ENCODE measurements at regions not wholly inside any gene's neighbourhood (a gene's known extent, or its start where the extent isn't known, plus 50 kb on each side); places are given as distances from the start of the nearest gene placed in this dataset.

GRCh38 chr3:102301155-102301880 is 133.5 kb upstream of the ZPLD1 start:
- no peak for ATAC-seq (ENCODE audit: low read depth)
- no peak overlapping the region for H2AFZ ChIP-seq (ENCODE audit: insufficient read depth, low read depth, low read length, poor library complexity, severe bottlenecking)

DNA sequence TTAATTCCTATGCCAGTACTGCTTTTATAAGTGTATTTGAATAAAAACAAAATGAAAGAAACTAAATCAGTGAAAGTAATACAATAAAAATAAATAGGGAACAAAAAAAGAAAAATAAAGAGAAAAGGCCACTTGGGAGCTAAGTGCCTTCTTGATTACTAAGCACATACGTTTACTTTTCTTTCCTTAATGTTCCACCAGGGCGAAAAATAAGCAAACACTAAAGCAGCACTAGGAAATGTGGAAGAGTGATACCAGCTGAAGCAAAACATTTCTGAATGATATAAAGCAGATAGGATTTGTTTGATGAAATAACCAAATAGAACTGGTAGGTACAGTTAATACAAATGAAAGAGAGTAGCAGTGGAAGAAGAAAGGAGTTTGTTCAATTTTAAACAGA is 132.8 kb upstream of the ZPLD1 start:
- TF ChIP-seq, protein P1, sequence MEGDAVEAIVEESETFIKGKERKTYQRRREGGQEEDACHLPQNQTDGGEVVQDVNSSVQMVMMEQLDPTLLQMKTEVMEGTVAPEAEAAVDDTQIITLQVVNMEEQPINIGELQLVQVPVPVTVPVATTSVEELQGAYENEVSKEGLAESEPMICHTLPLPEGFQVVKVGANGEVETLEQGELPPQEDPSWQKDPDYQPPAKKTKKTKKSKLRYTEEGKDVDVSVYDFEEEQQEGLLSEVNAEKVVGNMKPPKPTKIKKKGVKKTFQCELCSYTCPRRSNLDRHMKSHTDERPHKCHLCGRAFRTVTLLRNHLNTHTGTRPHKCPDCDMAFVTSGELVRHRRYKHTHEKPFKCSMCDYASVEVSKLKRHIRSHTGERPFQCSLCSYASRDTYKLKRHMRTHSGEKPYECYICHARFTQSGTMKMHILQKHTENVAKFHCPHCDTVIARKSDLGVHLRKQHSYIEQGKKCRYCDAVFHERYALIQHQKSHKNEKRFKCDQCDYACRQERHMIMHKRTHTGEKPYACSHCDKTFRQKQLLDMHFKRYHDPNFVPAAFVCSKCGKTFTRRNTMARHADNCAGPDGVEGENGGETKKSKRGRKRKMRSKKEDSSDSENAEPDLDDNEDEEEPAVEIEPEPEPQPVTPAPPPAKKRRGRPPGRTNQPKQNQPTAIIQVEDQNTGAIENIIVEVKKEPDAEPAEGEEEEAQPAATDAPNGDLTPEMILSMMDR (IDR thresholded peaks at IDR 0.05) = no peak
- no peak for TF ChIP-seq EZH2 (IDR thresholded peaks at IDR 0.05; ENCODE audit: borderline replicate concordance, insufficient read depth, low read depth, low read length, poor library complexity, severe bottlenecking)
- H3K9me3 ChIP-seq (ENCODE audit: control extremely low read depth in 1 of 3, control insufficient read depth in 2 of 3, insufficient read depth in 1 of 3, low read length in 2 of 3) = no peaks in the 10 kb centered on the region
- H3K27ac Mint-ChIP-seq = no peak overlapping the region
- no peaks in the 10 kb centered on the region for H3K4me1 Mint-ChIP-seq
- no peaks in the 10 kb centered on the region for H4K20me1 ChIP-seq (ENCODE audit: control insufficient read depth, insufficient read depth, low read length, poor library complexity, severe bottlenecking)
- no peak for DNase-seq
- no peaks in the 10 kb centered on the region for H3K9me3 Mint-ChIP-seq (ENCODE audit: insufficient read depth)
- peaks cover 21% of the 10 kb centered on the region for H3K27me3 Mint-ChIP-seq
- no peak overlapping the region for H3K4me2 ChIP-seq (replicated peaks; ENCODE audit: low read depth, low read length, poor library complexity, severe bottlenecking)
- no peaks in the 10 kb centered on the region for H3K4me1 ChIP-seq (ENCODE audit: control insufficient read depth in 2 of 2, insufficient read depth in 2 of 2, low read length in 2 of 2)
- no peaks in the 10 kb centered on the region for H3K79me2 ChIP-seq (ENCODE audit: control insufficient read depth, insufficient read depth, low read length)
- H3K27me3 ChIP-seq (replicated peaks in 1 of 4; ENCODE audit: control extremely low read depth in 1 of 4, control insufficient read depth in 3 of 4, insufficient read depth in 4 of 4, low read length in 3 of 4) = peaks cover 0 to 4% (median 0%) of the 10 kb centered on the region in 4 experiments
- H3K36me3 ChIP-seq (replicated peaks in 1 of 2; ENCODE audit: control extremely low read depth in 1 of 2, control insufficient read depth in 1 of 2, extremely low read depth in 1 of 2, insufficient read depth in 2 of 2, low read length in 1 of 2) = no peaks in the 10 kb centered on the region
- no peak overlapping the region for H3K4me3 Mint-ChIP-seq
- no peak for ATAC-seq (ENCODE audit: low read depth)
- CTCF ChIA-PET = no interaction called here
- no CpG with 5 or more reads among the region's 2 CpGs for WGBS (ENCODE audit: insufficient coverage)
- no peak overlapping the region for H3K4me3 ChIP-seq (ENCODE audit: control extremely low read depth in 1 of 5, extremely low read depth in 1 of 5, insufficient read depth in 1 of 5, low read depth in 2 of 5, low read length in 4 of 5)
- no peak overlapping the region for H2AFZ ChIP-seq (ENCODE audit: insufficient read depth, low read depth, low read length, poor library complexity, severe bottlenecking)
- H3K27ac ChIP-seq (ENCODE audit: low read length in 2 of 2) = no peak overlapping the region
- POLR2A ChIA-PET = no interaction called here
- H3K9ac ChIP-seq (ENCODE audit: low read length) = no peak overlapping the region
- intact Hi-C loops (cut with micrococcal nuclease) = no loop called here

More at GRCh38 chr3:102301155-102301880, 133.5 kb upstream of the ZPLD1 start:
- H3K9me3 ChIP-seq (ENCODE audit: control extremely low read depth in 1 of 3, control insufficient read depth in 2 of 3, insufficient read depth in 1 of 3, low read length in 2 of 3) = no peaks in the 10 kb centered on the region
- no peaks in the 10 kb centered on the region for H3K9me3 Mint-ChIP-seq (ENCODE audit: insufficient read depth)
- no peaks in the 10 kb centered on the region for H3K4me1 Mint-ChIP-seq
- no peak overlapping the region for H3K9ac ChIP-seq (ENCODE audit: low read length)
- H3K4me2 ChIP-seq (replicated peaks; ENCODE audit: low read depth, low read length, poor library complexity, severe bottlenecking) = no peak overlapping the region
- no peak for TF ChIP-seq EZH2 (IDR thresholded peaks at IDR 0.05; ENCODE audit: borderline replicate concordance, insufficient read depth, low read depth, low read length, poor library complexity, severe bottlenecking)
- TF ChIP-seq, protein P1 (IDR thresholded peaks at IDR 0.05) = no peak
- H3K27ac ChIP-seq (ENCODE audit: low read length in 2 of 2) = no peak overlapping the region
- no peaks in the 10 kb centered on the region for H3K79me2 ChIP-seq (ENCODE audit: control insufficient read depth, insufficient read depth, low read length)
- POLR2A ChIA-PET = no interaction called here
- WGBS (ENCODE audit: insufficient coverage) = 75% methylated on average over 2 of the region's 4 CpGs
- H3K27me3 ChIP-seq (replicated peaks in 1 of 4; ENCODE audit: control extremely low read depth in 1 of 4, control insufficient read depth in 3 of 4, insufficient read depth in 4 of 4, low read length in 3 of 4) = peaks cover 0 to 4% (median 0%) of the 10 kb centered on the region in 4 experiments
- no peak overlapping the region for H3K4me3 Mint-ChIP-seq
- H3K4me3 ChIP-seq (ENCODE audit: control extremely low read depth in 1 of 5, extremely low read depth in 1 of 5, insufficient read depth in 1 of 5, low read depth in 2 of 5, low read length in 4 of 5) = no peak overlapping the region
- CTCF ChIA-PET = no interaction called here
- H3K4me1 ChIP-seq (ENCODE audit: control insufficient read depth in 2 of 2, insufficient read depth in 2 of 2, low read length in 2 of 2) = no peaks in the 10 kb centered on the region
- DNase-seq = no peak
- intact Hi-C loops (cut with micrococcal nuclease) = no loop called here
- H3K27ac Mint-ChIP-seq = no peak overlapping the region
- no peaks in the 10 kb centered on the region for H3K36me3 ChIP-seq (replicated peaks in 1 of 2; ENCODE audit: control extremely low read depth in 1 of 2, control insufficient read depth in 1 of 2, extremely low read depth in 1 of 2, insufficient read depth in 2 of 2, low read length in 1 of 2)
- no peaks in the 10 kb centered on the region for H4K20me1 ChIP-seq (ENCODE audit: control insufficient read depth, insufficient read depth, low read length, poor library complexity, severe bottlenecking)
- peaks cover 27% of the 10 kb centered on the region for H3K27me3 Mint-ChIP-seq

Data from B cell (primary cell).